CD14-positive monocyte (primary cell): ENCODE measurements at regions not wholly inside any gene's neighbourhood (a gene's known extent, or its start where the extent isn't known, plus 50 kb on each side); places are given as distances from the start of the nearest gene placed in this dataset.

Source experiments
- DNase-seq, 3 donors: peaks; one replicate each; pipeline ENCODE4 v3.0.0-alpha.2; 2011 to 2022
- H2AFZ ChIP-seq: 2 replicates; pipeline ENCODE4 v1.6.0; 2012; ENCODE audit warnings: mild to moderate bottlenecking, low read depth, low read length, inconsistent platforms; ENCODE audit not compliant: insufficient read depth, poor library complexity, severe bottlenecking
- H3K27ac ChIP-seq, 2 donors: 1 replicate in 1 of 2; 2 replicates in 1 of 2; pipeline ENCODE4 v1.5.1; 2012 to 2013; ENCODE audit warnings: low read length in 2 of 2, control low read depth in 1 of 2, inconsistent platforms in 1 of 2, low read depth in 1 of 2, mild to moderate bottlenecking in 1 of 2
- H3K27me3 ChIP-seq, 2 donors: one replicate each; pipeline versions ENCODE4 v1.6.0 to v1.6.1; 2011 to 2013; ENCODE audit warnings: low read length in 2 of 2; ENCODE audit not compliant: control insufficient read depth in 2 of 2, insufficient read depth in 2 of 2
- H3K36me3 ChIP-seq, 2 donors: replicated peaks in 1 of 2; 1 replicate in 1 of 2; 2 replicates in 1 of 2; pipeline versions ENCODE4 v1.5.1 to v1.6.1; 2012 to 2013; ENCODE audit warnings: low read length in 2 of 2, control low read depth in 1 of 2, inconsistent platforms in 1 of 2, mild to moderate bottlenecking in 1 of 2; ENCODE audit not compliant: insufficient read depth in 2 of 2, control insufficient read depth in 1 of 2
- H3K4me1 ChIP-seq, 2 donors: 1 replicate in 1 of 2; 2 replicates in 1 of 2; pipeline versions ENCODE4 v1.5.1 to v1.6.1; 2012 to 2013; ENCODE audit warnings: low read length in 2 of 2, control low read depth in 1 of 2, inconsistent platforms in 1 of 2, mild to moderate bottlenecking in 1 of 2, moderate library complexity in 1 of 2; ENCODE audit not compliant: insufficient read depth in 2 of 2, control insufficient read depth in 1 of 2
- H3K4me2 ChIP-seq: replicated peaks from 2 replicates; pipeline ENCODE3; 2012; ENCODE audit warnings: low read length, moderate library complexity, mild to moderate bottlenecking; ENCODE audit not compliant: poor library complexity, severe bottlenecking; ENCODE audit errors: extremely low read depth
- H3K4me3 ChIP-seq, 3 experiments: fragments of 200-600 bp in 1 of 3; sonication (generic) in 1 of 3; replicated peaks in 1 of 3; 1 replicate in 2 of 3; 2 replicates in 1 of 3; pipeline ENCODE4 v1.5.1; 2011 to 2013; ENCODE audit warnings: low read length in 3 of 3, mild to moderate bottlenecking in 3 of 3, control low read depth in 2 of 3, low read depth in 2 of 3, inconsistent platforms in 1 of 3, moderate library complexity in 1 of 3
- H3K79me2 ChIP-seq: 2 replicates; pipeline ENCODE4 v1.6.0; 2012; ENCODE audit warnings: mild to moderate bottlenecking, control low read depth, inconsistent platforms, low read length, moderate library complexity; ENCODE audit not compliant: insufficient read depth
- H3K9ac ChIP-seq: 2 replicates; pipeline ENCODE4 v1.6.0; 2017; ENCODE audit warnings: low read length, mild to moderate bottlenecking; ENCODE audit not compliant: insufficient read depth, poor library complexity, severe bottlenecking
- H3K9me3 ChIP-seq, 2 donors: replicated peaks in 1 of 2; 1 replicate in 1 of 2; 2 replicates in 1 of 2; pipeline versions ENCODE4 v1.5.1 to v1.6.1; 2012 to 2013; ENCODE audit warnings: low read length in 2 of 2, control low read depth in 1 of 2; ENCODE audit not compliant: control insufficient read depth in 1 of 2, insufficient read depth in 1 of 2
- H4K20me1 ChIP-seq: 2 replicates; pipeline ENCODE4 v1.6.0; 2012; ENCODE audit warnings: mild to moderate bottlenecking, low read length, control low read depth, moderate library complexity; ENCODE audit not compliant: insufficient read depth
- H3K27ac Mint-ChIP-seq, 7 donors: one replicate each; pipeline ENCODE4 v1.8.0; 2020; ENCODE audit warnings: mild to moderate bottlenecking in 7 of 7, mixed read lengths in 7 of 7, moderate library complexity in 6 of 7, inconsistent platforms in 2 of 7
- H3K27me3 Mint-ChIP-seq, 3 donors: one replicate each; pipeline ENCODE4 v1.8.0; 2021 to 2022; ENCODE audit warnings: low read depth in 3 of 3, mild to moderate bottlenecking in 3 of 3, mixed read lengths in 3 of 3, moderate library complexity in 3 of 3, inconsistent platforms in 1 of 3
- H3K36me3 Mint-ChIP-seq, 2 donors: one replicate each; pipeline ENCODE4 v1.8.0; 2020; ENCODE audit warnings: mixed read lengths in 2 of 2, inconsistent platforms in 1 of 2, mild to moderate bottlenecking in 1 of 2
- H3K4me1 Mint-ChIP-seq: one replicate; pipeline ENCODE4 v1.8.0; 2020; ENCODE audit warnings: mild to moderate bottlenecking, mixed read lengths
- H3K4me3 Mint-ChIP-seq, 2 donors: one replicate each; pipeline ENCODE4 v1.8.0; 2020; ENCODE audit warnings: mild to moderate bottlenecking in 2 of 2, mixed read lengths in 2 of 2, moderate library complexity in 1 of 2
- H3K9me3 Mint-ChIP-seq, 7 donors: one replicate each; pipeline ENCODE4 v1.8.0; 2020 to 2022; ENCODE audit warnings: mixed read lengths in 7 of 7, mild to moderate bottlenecking in 6 of 7, moderate library complexity in 6 of 7, inconsistent platforms in 2 of 7
- CTCF ChIP-seq: fragments of 200-600 bp; IDR thresholded peaks from one replicate; pipeline ENCODE4 v1.8.0; 2022; ENCODE audit warnings: antibody characterized with exemption, mild to moderate bottlenecking
- WGBS: methylation state at CpG from one replicate; pipeline ENCODE4 v1.1.5; 2013; ENCODE audit warnings: missing lambda C conversion rate; ENCODE audit not compliant: insufficient coverage; 5-methylcytosine and 5-hydroxymethylcytosine counted together
- intact Hi-C, 2 donors: fragments of 100-400 bp; cut with micrococcal nuclease; formaldehyde crosslinking; loops; one replicate each; pipeline versions ENCODE4 v1.15.0 to v1.15.1; 2023

DNA sequence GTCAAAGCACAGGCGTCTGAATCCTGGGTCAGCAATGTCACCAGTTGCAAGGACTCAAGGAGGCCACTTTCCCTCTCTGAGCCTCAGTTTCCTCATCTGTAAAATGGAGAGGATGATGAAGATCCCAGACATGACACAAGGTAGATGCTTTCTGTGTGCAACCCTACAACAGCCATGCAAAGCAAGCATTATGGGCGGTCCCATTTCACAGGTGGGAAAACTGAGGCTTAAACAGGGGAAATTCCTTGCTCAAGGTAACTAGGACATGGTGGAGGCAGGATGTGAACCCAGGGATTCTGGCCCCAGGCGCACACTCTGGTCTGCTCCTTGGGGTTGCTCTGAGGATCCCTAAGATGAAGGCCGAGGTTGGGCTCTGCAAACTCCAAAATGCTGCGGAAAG lies 311.0 kb downstream of the PTPRU start:
- H3K4me1 Mint-ChIP-seq = no peaks in the 10 kb centered on the region
- Histone ChIP-seq H3K9me3 (no peaks in the 10 kb centered on the region), H3K27ac (no peak overlapping the region), H3K27me3 (no peaks in the 10 kb centered on the region), H3K4me3 (no peak overlapping the region), H3K4me1 (no peaks in the 10 kb centered on the region), H3K79me2 (no peaks in the 10 kb centered on the region), H4K20me1 (no peaks in the 10 kb centered on the region), H3K4me2 (no peak overlapping the region), H3K36me3 (no peaks in the 10 kb centered on the region), H2AFZ (no peak overlapping the region), H3K9ac (no peak overlapping the region)
- no peak for DNase-seq
- WGBS = 100% methylated on average over 5 of the region's 5 CpGs
- intact Hi-C loops = no loop called here
- TF ChIP-seq CTCF = no peak
- no peak overlapping the region for H3K4me3 Mint-ChIP-seq
- peaks cover 0 to 4% (median 4%) of the 10 kb centered on the region in 3 donors for H3K27me3 Mint-ChIP-seq
- H3K36me3 Mint-ChIP-seq = no peaks in the 10 kb centered on the region
- no peak overlapping the region for H3K27ac Mint-ChIP-seq
- H3K9me3 Mint-ChIP-seq = peaks cover 0 to 5% (median 0%) of the 10 kb centered on the region in 7 donors

DNA sequence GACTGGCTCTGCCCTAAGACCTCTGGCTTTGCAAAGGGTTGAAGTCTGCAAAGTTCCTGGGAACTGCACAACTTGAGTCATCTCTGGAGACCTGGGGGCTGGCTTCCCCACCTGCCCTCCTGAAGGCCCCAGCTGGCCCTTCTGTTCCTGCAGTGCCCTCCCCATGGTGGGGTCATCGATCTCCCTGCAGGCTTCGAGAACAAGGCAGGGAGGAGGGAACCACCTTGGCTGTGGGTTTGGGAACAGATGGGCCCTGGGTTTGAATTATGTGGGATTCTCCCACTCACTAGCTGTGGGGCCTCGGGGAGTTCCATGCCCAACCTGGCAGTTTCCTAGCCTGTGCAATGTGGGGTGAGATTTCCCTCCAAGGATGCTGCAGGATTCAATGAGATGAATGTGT lies 310.2 kb downstream of the PTPRU start:
- no peaks in the 10 kb centered on the region for H3K36me3 Mint-ChIP-seq
- Histone ChIP-seq H3K4me1 (no peaks in the 10 kb centered on the region), H3K4me2 (no peak overlapping the region), H2AFZ (no peak overlapping the region), H3K27me3 (no peaks in the 10 kb centered on the region), H3K9ac (no peak overlapping the region), H3K9me3 (no peaks in the 10 kb centered on the region), H3K36me3 (no peaks in the 10 kb centered on the region), H3K4me3 (no peak overlapping the region), H3K27ac (no peak overlapping the region), H4K20me1 (no peaks in the 10 kb centered on the region), H3K79me2 (no peaks in the 10 kb centered on the region)
- no peak for TF ChIP-seq CTCF
- WGBS = 100% methylated on average over 3 of the region's 3 CpGs
- no peak for DNase-seq
- H3K4me3 Mint-ChIP-seq = no peak overlapping the region
- H3K27ac Mint-ChIP-seq = no peak overlapping the region
- intact Hi-C loops = no loop called here
- H3K4me1 Mint-ChIP-seq = no peaks in the 10 kb centered on the region
- peaks cover 0 to 5% (median 0%) of the 10 kb centered on the region in 7 donors for H3K9me3 Mint-ChIP-seq
- peaks cover 0 to 4% (median 4%) of the 10 kb centered on the region in 3 donors for H3K27me3 Mint-ChIP-seq
